GM13977 (cell line): ENCODE measurements at regions not wholly inside any gene's neighbourhood (a gene's known extent, or its start where the extent isn't known, plus 50 kb on each side); places are given as distances from the start of the nearest gene placed in this dataset.

Experiments used
- DNase-seq: peaks from one replicate; pipeline ENCODE4 v3.0.0; 2012; ENCODE audit warnings: low spot score
- in situ Hi-C: fragments of 300-500 bp; cut with MboI; formaldehyde crosslinking; loops from one replicate; pipeline ENCODE4 v1.12.0; 2022; ENCODE audit warnings: low sequenced_read_pairs, low pct_unique_long_range_greater_than_20kb, mixed read lengths, inconsistent platforms; ENCODE audit not compliant: unreplicated experiment
- TF ChIP-seq, protein P1 (sequence below): IDR thresholded peaks from 2 replicates; pipeline ENCODE4 v1.5.1; 2012; ENCODE audit warnings: mild to moderate bottlenecking, control low read depth; ENCODE audit not compliant: insufficient read depth; ENCODE audit errors: extremely low read depth, missing control alignments

DNA sequence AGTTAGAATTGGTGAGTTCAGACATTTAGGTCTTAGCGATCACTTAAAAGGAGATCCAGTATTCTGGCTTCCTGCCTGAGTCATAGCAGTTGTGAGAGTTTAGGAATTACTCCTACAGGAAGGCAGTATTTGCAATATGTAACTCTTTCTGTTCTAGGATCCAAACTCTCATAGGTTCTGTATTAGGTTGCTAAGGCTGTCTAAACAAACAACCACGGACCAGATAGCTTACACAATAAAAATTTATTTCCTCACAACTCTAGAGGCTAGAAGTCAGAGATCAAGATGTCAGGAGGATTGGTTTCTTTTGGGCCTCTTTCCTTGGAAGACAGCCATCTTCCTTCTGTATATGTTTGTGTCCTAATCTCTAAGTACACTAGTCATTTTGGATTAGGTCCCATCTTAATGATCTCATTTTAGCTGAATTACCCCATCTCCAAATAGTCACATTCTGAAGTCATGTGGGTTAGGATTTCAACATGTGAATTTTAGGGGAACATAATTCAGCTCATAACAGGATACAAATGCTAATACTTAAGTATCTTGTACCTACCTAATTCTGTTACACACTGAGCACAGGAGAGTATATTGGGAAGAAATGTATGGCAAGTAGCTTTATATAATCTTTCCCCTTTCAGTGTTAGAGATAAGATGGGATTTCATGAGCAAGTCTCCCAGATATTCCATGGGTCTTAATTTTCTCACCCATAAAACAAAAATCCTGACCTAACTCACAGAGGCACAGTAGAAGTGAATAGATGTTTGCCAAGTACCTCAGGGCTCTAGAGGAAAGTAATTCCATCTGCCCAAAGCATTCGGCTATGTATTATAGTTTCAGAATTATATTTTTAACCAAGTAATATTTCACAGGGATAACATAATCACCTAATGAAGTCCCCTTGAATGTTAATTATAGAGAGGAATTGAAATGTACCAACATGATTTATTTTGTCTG, 144.4 kb downstream of the PTBP2 start:
- TF ChIP-seq, protein P1, sequence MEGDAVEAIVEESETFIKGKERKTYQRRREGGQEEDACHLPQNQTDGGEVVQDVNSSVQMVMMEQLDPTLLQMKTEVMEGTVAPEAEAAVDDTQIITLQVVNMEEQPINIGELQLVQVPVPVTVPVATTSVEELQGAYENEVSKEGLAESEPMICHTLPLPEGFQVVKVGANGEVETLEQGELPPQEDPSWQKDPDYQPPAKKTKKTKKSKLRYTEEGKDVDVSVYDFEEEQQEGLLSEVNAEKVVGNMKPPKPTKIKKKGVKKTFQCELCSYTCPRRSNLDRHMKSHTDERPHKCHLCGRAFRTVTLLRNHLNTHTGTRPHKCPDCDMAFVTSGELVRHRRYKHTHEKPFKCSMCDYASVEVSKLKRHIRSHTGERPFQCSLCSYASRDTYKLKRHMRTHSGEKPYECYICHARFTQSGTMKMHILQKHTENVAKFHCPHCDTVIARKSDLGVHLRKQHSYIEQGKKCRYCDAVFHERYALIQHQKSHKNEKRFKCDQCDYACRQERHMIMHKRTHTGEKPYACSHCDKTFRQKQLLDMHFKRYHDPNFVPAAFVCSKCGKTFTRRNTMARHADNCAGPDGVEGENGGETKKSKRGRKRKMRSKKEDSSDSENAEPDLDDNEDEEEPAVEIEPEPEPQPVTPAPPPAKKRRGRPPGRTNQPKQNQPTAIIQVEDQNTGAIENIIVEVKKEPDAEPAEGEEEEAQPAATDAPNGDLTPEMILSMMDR: no peak
- in situ Hi-C loops: no loop called here
- no peak for DNase-seq

DNA sequence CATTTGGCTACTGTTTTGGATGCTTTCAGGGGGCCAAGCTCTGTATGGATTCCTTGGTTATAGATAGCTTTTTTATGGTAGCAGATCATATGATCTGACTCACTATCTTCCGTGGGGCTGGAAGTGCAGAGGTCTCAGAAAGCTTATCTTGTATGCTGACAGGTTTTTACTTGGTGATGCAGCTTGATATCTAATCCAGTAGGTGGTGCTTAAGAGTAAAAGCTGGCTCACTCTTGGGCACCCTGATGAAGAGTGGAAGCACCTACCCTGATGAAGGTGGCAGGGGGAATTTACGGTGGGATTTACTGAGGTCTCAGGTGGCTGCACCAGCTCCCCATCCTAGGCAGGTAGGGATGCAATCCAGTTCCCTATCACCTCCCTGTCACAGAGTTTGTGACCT, 151.2 kb downstream of the PTBP2 start:
- DNase-seq: no peak
- in situ Hi-C loops: no loop called here
- TF ChIP-seq, protein P1: no peak

DNA sequence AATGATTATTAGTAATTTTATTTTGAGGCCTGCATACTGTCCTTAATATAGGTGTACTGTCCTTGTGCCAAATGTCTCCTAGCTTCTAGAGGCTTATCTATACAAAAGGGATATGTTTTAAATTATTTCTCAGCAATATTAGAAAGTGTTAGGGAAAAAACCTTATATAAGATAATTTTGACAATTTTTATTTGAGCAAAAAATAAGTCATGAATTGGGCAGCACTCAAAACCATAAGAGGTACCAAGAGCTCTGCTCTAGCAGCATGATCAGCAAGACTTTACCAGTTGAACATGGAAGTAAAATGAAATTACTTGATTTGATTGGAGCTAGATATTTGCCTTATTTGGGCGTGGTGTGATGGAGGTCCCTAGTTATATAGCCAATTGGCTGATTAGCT, 157.1 kb downstream of the PTBP2 start:
- TF ChIP-seq, protein P1: no peak
- DNase-seq: no peak
- in situ Hi-C loops: no loop called here

- in situ Hi-C loops: no loop called here
These were observed 159.0 kb downstream of the PTBP2 start for GRCh38 chr1:96880626-96881025.

GRCh38 chr1:96882096-96882495, 160.5 kb downstream of the PTBP2 start:
- DNase-seq: no peak
- in situ Hi-C loops: no loop called here
- TF ChIP-seq, protein P1: no peak

More at GRCh38 chr1:96880626-96881025, 159.0 kb downstream of the PTBP2 start:
- TF ChIP-seq, protein P1: no peak
- DNase-seq: no peak

DNA sequence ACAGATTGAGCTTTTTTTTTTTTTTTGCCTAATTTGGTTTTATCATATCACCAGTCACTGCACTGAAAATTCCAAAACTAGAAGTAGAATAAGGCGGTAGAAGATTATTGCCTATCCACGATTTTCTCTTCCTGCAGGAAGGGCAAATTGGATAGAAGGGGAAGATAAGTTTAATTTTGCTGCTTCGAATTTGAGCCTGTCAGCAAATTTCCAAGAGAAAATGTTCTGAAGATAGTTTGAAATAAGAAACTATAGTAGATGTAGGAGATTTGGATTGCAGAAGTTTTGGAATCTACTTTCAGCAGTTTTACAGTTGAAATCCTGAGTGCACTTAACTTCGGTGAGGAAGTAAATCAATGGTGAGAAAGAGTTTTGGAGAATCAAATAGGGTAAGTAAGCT, 164.9 kb downstream of the PTBP2 start:
- TF ChIP-seq, protein P1: no peak
- no peak for DNase-seq
- in situ Hi-C loops: no loop called here
